GM12878 (cell line): ENCODE measurements at regions not wholly inside any gene's neighbourhood (a gene's known extent, or its start where the extent isn't known, plus 50 kb on each side); places are given as distances from the start of the nearest gene placed in this dataset.

ENCODE experiments used
- ATAC-seq: fragments of 200-7000 bp; cut with Tn5 transposase; 3 replicates; pipeline ENCODE4 v1.9.1; 2020; ENCODE audit warnings: mild to moderate bottlenecking, moderate library complexity
- BruUV-seq: library from RNA; stranded (reverse); fragments of 400-500 nt; replicated peaks from 2 replicates; lab custom pipeline; 2021; lab: Mats Ljungman, UMichigan
- CTCF ChIA-PET: fragments of 300-600 bp; sonication (Branson Sonifier 250); formaldehyde crosslinking; extraction: SDS; loops from one replicate; lab custom pipeline; 2021; ENCODE audit warnings: inconsistent platforms; lab: Yijun Ruan, JAX
- POLR2A ChIA-PET: fragments of 350-600 bp; formaldehyde crosslinking; extraction: SDS; loops from one replicate; lab custom pipeline; 2021; ENCODE audit warnings: inconsistent platforms; lab: Charles Lee
- RAD21 ChIA-PET: fragments of 300-600 bp; sonication (Branson Sonifier 250); formaldehyde crosslinking; loops from one replicate; lab custom pipeline; 2023; ENCODE audit warnings: antibody characterized with exemption; ENCODE audit not compliant: unreplicated experiment; lab: Charles Lee
- SMC1A ChIA-PET: fragments of 300-600 bp; sonication (Branson Sonifier 250); formaldehyde crosslinking; loops from one replicate; lab custom pipeline; 2023; ENCODE audit not compliant: unreplicated experiment, uncharacterized antibody; lab: Charles Lee
- DNase-seq: peaks from one replicate; pipeline ENCODE4 v3.0.0-alpha.2; 2011; ENCODE audit warnings: low read depth, low spot score
- FAIRE-seq: peaks from 3 replicates; lab custom pipeline; 2011; peaks lifted over from hg19 to GRCh38; lab: Jason Lieb, UNC
- H2AFZ ChIP-seq: 2 replicates; pipeline ENCODE4 v1.6.0; 2011; ENCODE audit warnings: low read depth, low read length, control low read depth; ENCODE audit not compliant: control insufficient read depth
- H3K27ac ChIP-seq: 2 replicates; pipeline ENCODE4 v1.5.1; 2011; ENCODE audit warnings: control low read depth; ENCODE audit not compliant: control insufficient read depth, insufficient read depth
- H3K27me3 ChIP-seq, 2 experiments: replicated peaks in 1 of 2; 2 replicates each; pipeline versions ENCODE4 v1.6.0 to v1.6.1; 2011; ENCODE audit warnings: low read length in 1 of 2; ENCODE audit not compliant: control insufficient read depth in 2 of 2, insufficient read depth in 2 of 2
- H3K36me3 ChIP-seq, 2 experiments: 2 replicates each; pipeline ENCODE4 v1.5.1; 2011; ENCODE audit warnings: low read length in 1 of 2; ENCODE audit not compliant: control insufficient read depth in 2 of 2, insufficient read depth in 2 of 2
- H3K4me1 ChIP-seq: 2 replicates; pipeline ENCODE4 v1.6.1; 2011; ENCODE audit warnings: mild to moderate bottlenecking, low read length, moderate library complexity, mixed read lengths; ENCODE audit not compliant: control insufficient read depth, insufficient read depth
- H3K4me2 ChIP-seq: 2 replicates; pipeline ENCODE4 v1.6.0; 2011; ENCODE audit warnings: control low read depth; ENCODE audit not compliant: control insufficient read depth, insufficient read depth
- H3K4me3 ChIP-seq: fragments of 200-600 bp; sonication (generic); 2 replicates; pipeline ENCODE4 v1.5.1; 2016
- H3K79me2 ChIP-seq: 2 replicates; pipeline ENCODE4 v1.6.0; 2011; ENCODE audit warnings: low read length; ENCODE audit not compliant: control insufficient read depth, insufficient read depth
- H3K9ac ChIP-seq: 2 replicates; pipeline ENCODE4 v1.8.0; 2011; ENCODE audit warnings: low read length, control low read depth, mixed read lengths; ENCODE audit not compliant: control insufficient read depth, insufficient read depth
- H3K9me3 ChIP-seq: replicated peaks from 3 replicates; pipeline ENCODE4 v1.5.1; 2011; ENCODE audit warnings: mild to moderate bottlenecking, low read length; ENCODE audit not compliant: control insufficient read depth, insufficient read depth
- H4K20me1 ChIP-seq: 2 replicates; pipeline ENCODE4 v1.6.0; 2011; ENCODE audit not compliant: control insufficient read depth, insufficient read depth
- CREB1 ChIP-seq: IDR thresholded peaks from 2 replicates; pipeline ENCODE4 v1.6.1; 2012; ENCODE audit warnings: low read depth, mild to moderate bottlenecking, inconsistent platforms
- EZH2 ChIP-seq: IDR thresholded peaks from 2 replicates; pipeline ENCODE4 v1.6.1; 2012; ENCODE audit warnings: low read depth, mild to moderate bottlenecking, control low read depth, inconsistent platforms, low read length, borderline replicate concordance; ENCODE audit not compliant: control insufficient read depth
- FOXK2 ChIP-seq: fragments of 450-650 bp; IDR thresholded peaks from 2 replicates; pipeline ENCODE4 v1.6.1; 2017; ENCODE audit warnings: mild to moderate bottlenecking, moderate library complexity
- HDAC2 ChIP-seq: fragments of 200-600 bp; sonication (generic); IDR thresholded peaks from 2 replicates; pipeline ENCODE4 v1.6.1; 2017
- NFYB ChIP-seq: IDR thresholded peaks from 2 replicates; pipeline ENCODE4 v1.6.1; 2011; ENCODE audit warnings: low read depth, mild to moderate bottlenecking, low read length, improper control_type of control experiment, moderate library complexity; ENCODE audit not compliant: insufficient read depth
- POLR2AphosphoS2 ChIP-seq: IDR thresholded peaks from 2 replicates; pipeline ENCODE4 v1.6.1; 2011; ENCODE audit warnings: low read depth, mild to moderate bottlenecking, low read length, improper control_type of control experiment, moderate library complexity
- RCOR1 ChIP-seq: conservative IDR thresholded peaks from 2 replicates; pipeline ENCODE4 v1.6.1; 2012; ENCODE audit warnings: low read depth, low read length, improper control_type of control experiment
- RUNX3 ChIP-seq: IDR thresholded peaks from 2 replicates; pipeline ENCODE4 v1.6.1; 2012; ENCODE audit warnings: low read length, inconsistent platforms
- SP1 ChIP-seq: IDR thresholded peaks from one replicate; pipeline ENCODE4 v1.6.1; 2011; ENCODE audit warnings: low read depth, low read length
- SREBF1 ChIP-seq: IDR thresholded peaks from 2 replicates; pipeline ENCODE4 v1.6.1; 2012; ENCODE audit warnings: mild to moderate bottlenecking, low read length
- ZNF274 ChIP-seq: IDR thresholded peaks from one replicate; pipeline ENCODE4 v1.8.0; 2011; ENCODE audit not compliant: insufficient read length, insufficient read depth
- WGBS: methylation state at CpG from one replicate; pipeline ENCODE4 v1.1.6; 2016; ENCODE audit warnings: low lambda C conversion rate; ENCODE audit not compliant: insufficient replicate concordance, insufficient coverage; ENCODE audit errors: missing lambda C conversion rate; 5-methylcytosine and 5-hydroxymethylcytosine counted together
- in situ Hi-C: fragments of 300-500 bp; cut with MboI; formaldehyde crosslinking; loops from 9 replicates; pipeline ENCODE4 v1.14.3; 2018; ENCODE audit warnings: mixed read lengths
- intact Hi-C: fragments of 100-400 bp; cut with micrococcal nuclease; formaldehyde crosslinking; loops from one replicate; pipeline ENCODE4 v1.14.2; 2022; ENCODE audit not compliant: unreplicated experiment
- TF ChIP-seq, protein P1 (sequence below): fragments of 450-650 bp; conservative IDR thresholded peaks from 2 replicates; pipeline ENCODE4 v1.6.1; 2017; ENCODE audit warnings: mild to moderate bottlenecking, moderate library complexity

DNA sequence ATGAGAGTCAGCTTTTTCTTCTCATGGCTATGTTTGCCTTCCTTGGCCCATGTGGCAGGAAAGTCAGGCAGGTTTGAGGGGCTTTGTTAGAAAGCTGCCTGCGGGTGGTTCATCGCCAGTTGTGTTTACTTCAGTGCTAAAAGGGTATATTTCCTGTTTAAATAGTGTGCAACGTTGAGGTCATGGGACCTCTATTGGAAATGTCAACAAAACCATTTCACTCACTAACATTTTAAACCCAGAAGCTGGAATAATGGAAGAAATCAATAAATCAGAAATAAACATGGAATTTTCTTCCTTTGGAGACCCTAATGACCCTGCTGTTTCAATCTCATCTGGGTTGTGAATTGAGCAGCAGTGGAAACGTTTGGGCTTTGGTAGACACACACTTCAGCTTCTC is 185.8 kb downstream of the ANKRD50 start:
- in situ Hi-C loops: no loop called here
- Histone ChIP-seq H4K20me1 (no peaks in the 10 kb centered on the region; the same call in 1 of the 2 replicates), H3K9ac (no peak overlapping the region), H3K4me1 (no peaks in the 10 kb centered on the region), H3K36me3 (no peaks in the 10 kb centered on the region), H3K27me3 (no peaks in the 10 kb centered on the region; a peak in 1 of 4 replicates), H2AFZ (no peak overlapping the region), H3K79me2 (no peaks in the 10 kb centered on the region), H3K9me3 (no peaks in the 10 kb centered on the region), H3K4me2 (no peak overlapping the region), H3K27ac (no peak overlapping the region), H3K4me3 (no peak overlapping the region)
- 15% methylated on average over 4 of the region's 4 CpGs for WGBS
- RAD21 ChIA-PET: no interaction called here
- ATAC-seq (no peak), FAIRE-seq (no peak), DNase-seq (no peak)
- SMC1A ChIA-PET: interaction anchor here (0.6 kb wide), 1 partner anchor 316 kb away, joined by 3 read pairs; no protein-coding TSS in a partner anchor
- CTCF ChIA-PET: interaction anchor here (1.2 kb wide), 1 partner anchor 94 kb away, joined by 3 read pairs; no protein-coding TSS in a partner anchor
- BruUV-seq: no TSS peak
- TF ChIP-seq EZH2 (no peak), RUNX3 (no peak), RCOR1 (no peak), POLR2AphosphoS2 (no peak), HDAC2 (no peak), ZNF274 (no peak), FOXK2 (no peak), CREB1 (no peak), SP1 (no peak), NFYB (no peak), SREBF1 (no peak)
- TF ChIP-seq, protein P1, sequence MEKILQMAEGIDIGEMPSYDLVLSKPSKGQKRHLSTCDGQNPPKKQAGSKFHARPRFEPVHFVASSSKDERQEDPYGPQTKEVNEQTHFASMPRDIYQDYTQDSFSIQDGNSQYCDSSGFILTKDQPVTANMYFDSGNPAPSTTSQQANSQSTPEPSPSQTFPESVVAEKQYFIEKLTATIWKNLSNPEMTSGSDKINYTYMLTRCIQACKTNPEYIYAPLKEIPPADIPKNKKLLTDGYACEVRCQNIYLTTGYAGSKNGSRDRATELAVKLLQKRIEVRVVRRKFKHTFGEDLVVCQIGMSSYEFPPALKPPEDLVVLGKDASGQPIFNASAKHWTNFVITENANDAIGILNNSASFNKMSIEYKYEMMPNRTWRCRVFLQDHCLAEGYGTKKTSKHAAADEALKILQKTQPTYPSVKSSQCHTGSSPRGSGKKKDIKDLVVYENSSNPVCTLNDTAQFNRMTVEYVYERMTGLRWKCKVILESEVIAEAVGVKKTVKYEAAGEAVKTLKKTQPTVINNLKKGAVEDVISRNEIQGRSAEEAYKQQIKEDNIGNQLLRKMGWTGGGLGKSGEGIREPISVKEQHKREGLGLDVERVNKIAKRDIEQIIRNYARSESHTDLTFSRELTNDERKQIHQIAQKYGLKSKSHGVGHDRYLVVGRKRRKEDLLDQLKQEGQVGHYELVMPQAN: no peak
- intact Hi-C loops: no loop called here
- POLR2A ChIA-PET: no interaction called here
